ENCODE measurements at regions not wholly inside any gene's neighbourhood (a gene's known extent, or its start where the extent isn't known, plus 50 kb on each side); places are given as distances from the start of the nearest gene placed in this dataset.

- no peaks in the 10 kb centered on the region for H3K4me1 ChIP-seq (ENCODE audit: control insufficient read depth in 1 of 2, low read depth in 2 of 2)
- DNase-seq (ENCODE audit: low spot score) (no peak), ATAC-seq (ENCODE audit: insufficient number of reproducible peaks, low FRiP score, low read depth) (no peak)
- H3K27ac ChIP-seq = no peak overlapping the region
- no peak for TF ChIP-seq CTCF (IDR thresholded peaks at IDR 0.05)
- H3K27me3 ChIP-seq (replicated peaks; ENCODE audit: insufficient read depth) = no peaks in the 10 kb centered on the region
- H3K9me3 ChIP-seq = no peaks in the 10 kb centered on the region
- no peak overlapping the region for H3K4me3 ChIP-seq
- H3K36me3 ChIP-seq = no peaks in the 10 kb centered on the region
Observed at GRCh38 chr13:84418041-84418440, 535.8 kb upstream of the SLITRK1 start.

- no peak for TF ChIP-seq CTCF (IDR thresholded peaks at IDR 0.05)
- Histone ChIP-seq H3K4me3 (no peak overlapping the region), H3K9me3 (no peaks in the 10 kb centered on the region), H3K4me1 (ENCODE audit: control insufficient read depth in 1 of 2, low read depth in 2 of 2) (no peaks in the 10 kb centered on the region), H3K27me3 (replicated peaks; ENCODE audit: insufficient read depth) (no peaks in the 10 kb centered on the region), H3K27ac (no peak overlapping the region), H3K36me3 (no peaks in the 10 kb centered on the region)
- no peak for DNase-seq (ENCODE audit: low spot score)
- ATAC-seq (ENCODE audit: insufficient number of reproducible peaks, low FRiP score, low read depth) = no peak
Observed at GRCh38 chr13:84417416-84417815, 535.1 kb upstream of the SLITRK1 start.

- DNase-seq (ENCODE audit: low spot score) (no peak), ATAC-seq (ENCODE audit: insufficient number of reproducible peaks, low FRiP score, low read depth) (no peak)
- Histone ChIP-seq H3K9me3 (no peaks in the 10 kb centered on the region), H3K4me1 (ENCODE audit: control insufficient read depth in 1 of 2, low read depth in 2 of 2) (peaks cover 0 to 3% of the 10 kb centered on the region in 2 donors), H3K27me3 (replicated peaks; ENCODE audit: insufficient read depth) (no peaks in the 10 kb centered on the region), H3K4me3 (no peak overlapping the region), H3K27ac (no peak overlapping the region), H3K36me3 (no peaks in the 10 kb centered on the region)
- no peak for TF ChIP-seq CTCF (IDR thresholded peaks at IDR 0.05)
Observed at GRCh38 chr13:84413016-84413415, 530.7 kb upstream of the SLITRK1 start.

GRCh38 chr13:84405286-84405685 is 523.0 kb upstream of the SLITRK1 start:
- Histone ChIP-seq H3K4me3 (no peak overlapping the region), H3K27me3 (replicated peaks; ENCODE audit: insufficient read depth) (no peaks in the 10 kb centered on the region), H3K9me3 (no peaks in the 10 kb centered on the region), H3K4me1 (ENCODE audit: control insufficient read depth in 1 of 2, low read depth in 2 of 2) (peaks cover 0 to 6% of the 10 kb centered on the region in 2 donors), H3K36me3 (no peaks in the 10 kb centered on the region), H3K27ac (no peak overlapping the region)
- no peak for TF ChIP-seq CTCF (IDR thresholded peaks at IDR 0.05)
- ATAC-seq (ENCODE audit: insufficient number of reproducible peaks, low FRiP score, low read depth) (no peak), DNase-seq (ENCODE audit: low spot score) (no peak)

GRCh38 chr13:84400706-84401105 is 518.4 kb upstream of the SLITRK1 start:
- Histone ChIP-seq H3K27ac (no peak overlapping the region), H3K9me3 (no peaks in the 10 kb centered on the region), H3K4me1 (ENCODE audit: control insufficient read depth in 1 of 2, low read depth in 2 of 2) (peaks cover 8 to 11% of the 10 kb centered on the region in 2 donors), H3K27me3 (replicated peaks; ENCODE audit: insufficient read depth) (no peaks in the 10 kb centered on the region), H3K4me3 (no peak overlapping the region), H3K36me3 (no peaks in the 10 kb centered on the region)
- no peak for ATAC-seq (ENCODE audit: insufficient number of reproducible peaks, low FRiP score, low read depth)
- TF ChIP-seq CTCF (IDR thresholded peaks at IDR 0.05) = no peak
- no peak for DNase-seq (ENCODE audit: low spot score)
